ENCODE measurements at regions not wholly inside any gene's neighbourhood (a gene's known extent, or its start where the extent isn't known, plus 50 kb on each side); places are given as distances from the start of the nearest gene placed in this dataset.

DNA sequence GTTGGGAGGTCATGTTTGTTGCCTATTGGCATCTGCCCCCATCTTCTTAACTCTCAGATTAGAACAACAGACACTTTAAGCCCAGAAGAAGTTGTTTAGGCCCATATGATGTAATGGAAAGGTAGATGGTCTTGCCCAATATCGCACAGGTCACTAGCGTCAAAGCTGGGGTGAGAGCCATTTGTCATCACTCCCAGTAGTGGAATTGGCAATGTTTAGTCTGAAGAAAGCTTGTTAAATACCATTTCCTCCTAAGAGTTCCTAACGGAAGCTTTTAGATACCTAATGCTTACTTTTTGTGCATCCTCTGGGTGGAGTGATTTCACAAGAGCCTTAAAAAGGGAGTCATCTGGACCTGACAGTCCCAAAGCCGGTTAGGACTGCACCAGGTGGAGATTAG is 125.4 kb downstream of the DACT1 start:
- H3K9me3 Mint-ChIP-seq (ENCODE audit: insufficient read depth) = no peaks in the 10 kb centered on the region
- H3K27me3 Mint-ChIP-seq = no peaks in the 10 kb centered on the region
- no peak overlapping the region for H2AFZ ChIP-seq (ENCODE audit: insufficient read depth, low read depth, low read length, poor library complexity, severe bottlenecking)
- H3K27me3 ChIP-seq (replicated peaks in 1 of 4; ENCODE audit: control extremely low read depth in 1 of 4, control insufficient read depth in 3 of 4, insufficient read depth in 4 of 4, low read length in 3 of 4) = no peaks in the 10 kb centered on the region
- H3K27ac Mint-ChIP-seq = no peak overlapping the region
- no peaks in the 10 kb centered on the region for H3K4me1 ChIP-seq (ENCODE audit: control insufficient read depth in 2 of 2, insufficient read depth in 2 of 2, low read length in 2 of 2)
- H3K4me3 Mint-ChIP-seq = no peak overlapping the region
- no peaks in the 10 kb centered on the region for H3K4me1 Mint-ChIP-seq
- no peak overlapping the region for H3K4me3 ChIP-seq (ENCODE audit: control extremely low read depth in 1 of 5, extremely low read depth in 1 of 5, insufficient read depth in 1 of 5, low read depth in 2 of 5, low read length in 4 of 5)
- ATAC-seq (ENCODE audit: low read depth) (no peak), DNase-seq (no peak)
- no peak overlapping the region for H3K4me2 ChIP-seq (replicated peaks; ENCODE audit: low read depth, low read length, poor library complexity, severe bottlenecking)
- H3K79me2 ChIP-seq (ENCODE audit: control insufficient read depth, insufficient read depth, low read length) = no peaks in the 10 kb centered on the region
- ChIA-PET POLR2A (no interaction called here), CTCF (interaction anchor here (1.2 kb wide), 1 partner anchor 262 kb away, joined by 3 read pairs; no protein-coding TSS in a partner anchor)
- TF ChIP-seq, protein P1, sequence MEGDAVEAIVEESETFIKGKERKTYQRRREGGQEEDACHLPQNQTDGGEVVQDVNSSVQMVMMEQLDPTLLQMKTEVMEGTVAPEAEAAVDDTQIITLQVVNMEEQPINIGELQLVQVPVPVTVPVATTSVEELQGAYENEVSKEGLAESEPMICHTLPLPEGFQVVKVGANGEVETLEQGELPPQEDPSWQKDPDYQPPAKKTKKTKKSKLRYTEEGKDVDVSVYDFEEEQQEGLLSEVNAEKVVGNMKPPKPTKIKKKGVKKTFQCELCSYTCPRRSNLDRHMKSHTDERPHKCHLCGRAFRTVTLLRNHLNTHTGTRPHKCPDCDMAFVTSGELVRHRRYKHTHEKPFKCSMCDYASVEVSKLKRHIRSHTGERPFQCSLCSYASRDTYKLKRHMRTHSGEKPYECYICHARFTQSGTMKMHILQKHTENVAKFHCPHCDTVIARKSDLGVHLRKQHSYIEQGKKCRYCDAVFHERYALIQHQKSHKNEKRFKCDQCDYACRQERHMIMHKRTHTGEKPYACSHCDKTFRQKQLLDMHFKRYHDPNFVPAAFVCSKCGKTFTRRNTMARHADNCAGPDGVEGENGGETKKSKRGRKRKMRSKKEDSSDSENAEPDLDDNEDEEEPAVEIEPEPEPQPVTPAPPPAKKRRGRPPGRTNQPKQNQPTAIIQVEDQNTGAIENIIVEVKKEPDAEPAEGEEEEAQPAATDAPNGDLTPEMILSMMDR (IDR thresholded peaks at IDR 0.05) = no peak
- TF ChIP-seq EZH2 (IDR thresholded peaks at IDR 0.05; ENCODE audit: borderline replicate concordance, insufficient read depth, low read depth, low read length, poor library complexity, severe bottlenecking) = no peak
- no peaks in the 10 kb centered on the region for H3K9me3 ChIP-seq (ENCODE audit: control extremely low read depth in 1 of 3, control insufficient read depth in 2 of 3, insufficient read depth in 1 of 3, low read length in 2 of 3)
- no peaks in the 10 kb centered on the region for H3K36me3 ChIP-seq (replicated peaks in 1 of 2; ENCODE audit: control extremely low read depth in 1 of 2, control insufficient read depth in 1 of 2, extremely low read depth in 1 of 2, insufficient read depth in 2 of 2, low read length in 1 of 2)
- intact Hi-C loops (cut with micrococcal nuclease) = no loop called here
- 100% methylated on average over 2 of the region's 4 CpGs for WGBS (ENCODE audit: insufficient coverage)
- H4K20me1 ChIP-seq (ENCODE audit: control insufficient read depth, insufficient read depth, low read length, poor library complexity, severe bottlenecking) = no peaks in the 10 kb centered on the region
- no peak overlapping the region for H3K27ac ChIP-seq (ENCODE audit: low read length in 2 of 2)
- no peak overlapping the region for H3K9ac ChIP-seq (ENCODE audit: low read length)

DNA sequence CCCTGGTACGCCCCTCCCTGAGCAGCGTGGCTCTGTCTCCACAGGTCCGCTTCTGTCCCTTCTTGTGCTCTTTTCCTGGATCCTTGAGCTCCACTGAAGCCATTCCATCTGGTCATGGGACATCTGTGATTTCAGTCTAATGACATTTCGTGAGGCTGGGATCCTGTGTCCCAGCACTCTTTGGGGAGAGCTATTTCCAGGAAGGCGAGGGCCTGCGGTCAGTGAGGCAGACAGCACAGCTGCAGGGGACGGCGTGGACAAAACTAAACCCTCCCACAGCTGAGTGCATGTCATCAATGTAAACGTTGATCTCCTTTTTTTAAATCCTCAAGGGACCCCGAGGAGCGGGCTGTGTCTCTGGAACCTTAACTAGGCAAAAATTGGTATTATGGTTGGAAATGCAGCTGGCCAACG is 127.7 kb downstream of the DACT1 start:
- no peak for TF ChIP-seq EZH2 (IDR thresholded peaks at IDR 0.05; ENCODE audit: borderline replicate concordance, insufficient read depth, low read depth, low read length, poor library complexity, severe bottlenecking)
- TF ChIP-seq, protein P1 (IDR thresholded peaks at IDR 0.05) = no peak
- Histone ChIP-seq H3K36me3 (replicated peaks in 1 of 2; ENCODE audit: control extremely low read depth in 1 of 2, control insufficient read depth in 1 of 2, extremely low read depth in 1 of 2, insufficient read depth in 2 of 2, low read length in 1 of 2) (no peaks in the 10 kb centered on the region), H3K79me2 (ENCODE audit: control insufficient read depth, insufficient read depth, low read length) (no peaks in the 10 kb centered on the region), H3K4me1 (ENCODE audit: control insufficient read depth in 2 of 2, insufficient read depth in 2 of 2, low read length in 2 of 2) (no peaks in the 10 kb centered on the region), H3K4me2 (replicated peaks; ENCODE audit: low read depth, low read length, poor library complexity, severe bottlenecking) (no peak overlapping the region), H3K9me3 (ENCODE audit: control extremely low read depth in 1 of 3, control insufficient read depth in 2 of 3, insufficient read depth in 1 of 3, low read length in 2 of 3) (no peaks in the 10 kb centered on the region), H2AFZ (ENCODE audit: insufficient read depth, low read depth, low read length, poor library complexity, severe bottlenecking) (no peak overlapping the region), H3K27me3 (replicated peaks in 1 of 4; ENCODE audit: control extremely low read depth in 1 of 4, control insufficient read depth in 3 of 4, insufficient read depth in 4 of 4, low read length in 3 of 4) (no peaks in the 10 kb centered on the region), H3K9ac (ENCODE audit: low read length) (no peak overlapping the region), H3K4me3 (ENCODE audit: control extremely low read depth in 1 of 5, extremely low read depth in 1 of 5, insufficient read depth in 1 of 5, low read depth in 2 of 5, low read length in 4 of 5) (no peak overlapping the region), H4K20me1 (ENCODE audit: control insufficient read depth, insufficient read depth, low read length, poor library complexity, severe bottlenecking) (no peaks in the 10 kb centered on the region), H3K27ac (ENCODE audit: low read length in 2 of 2) (no peak overlapping the region)
- DNase-seq (no peak), ATAC-seq (ENCODE audit: low read depth) (no peak)
- Mint-ChIP-seq H3K4me1 (no peaks in the 10 kb centered on the region), H3K27me3 (no peaks in the 10 kb centered on the region), H3K27ac (no peak overlapping the region), H3K9me3 (ENCODE audit: insufficient read depth) (no peaks in the 10 kb centered on the region), H3K4me3 (no peak overlapping the region)
- CTCF ChIA-PET = no interaction called here
- POLR2A ChIA-PET = no interaction called here
- WGBS (ENCODE audit: insufficient coverage) = 79% methylated on average over 10 of the region's 12 CpGs
- intact Hi-C loops (cut with micrococcal nuclease) = no loop called here

Data from B cell (primary cell).